ENCODE measurements at regions not wholly inside any gene's neighbourhood (a gene's known extent, or its start where the extent isn't known, plus 50 kb on each side); places are given as distances from the start of the nearest gene placed in this dataset.

DNA sequence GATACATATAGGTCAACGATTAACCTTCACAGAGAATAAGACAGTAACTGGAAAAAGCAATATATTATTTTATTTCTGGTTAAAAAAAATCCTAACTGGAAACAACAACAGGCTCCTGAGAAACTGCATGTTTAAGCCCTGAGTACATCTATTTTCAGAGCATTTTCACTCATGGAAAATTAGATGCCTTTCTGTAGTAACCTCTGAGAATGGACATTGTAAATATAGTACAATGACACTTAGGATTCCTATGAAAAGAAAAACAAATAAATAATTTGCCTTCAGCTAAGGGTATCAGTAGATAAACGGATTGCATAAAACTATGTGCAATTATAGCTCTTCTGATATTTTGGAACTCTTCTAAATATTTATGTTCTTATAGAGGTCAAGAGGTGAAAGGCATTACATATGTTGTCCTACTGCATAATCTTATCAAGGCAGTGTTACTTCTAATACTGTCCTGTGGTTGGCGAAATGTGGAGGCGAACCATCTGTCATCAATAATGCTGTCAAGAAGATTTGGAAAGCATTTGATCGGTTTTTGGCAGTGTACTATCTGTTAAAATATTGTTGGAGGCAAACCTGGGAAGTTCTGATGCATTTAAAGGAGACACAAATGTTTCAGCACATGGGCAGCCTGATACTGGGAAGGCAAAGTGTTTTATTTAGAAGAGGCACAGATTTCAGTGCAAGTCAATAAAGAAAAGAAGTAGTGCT lies 381.8 kb downstream of the BTG1 start:
- Histone ChIP-seq H3K4me2 (ENCODE audit: low read depth, low read length) (no peak overlapping the region), H3K9me2 (replicated peaks; ENCODE audit: insufficient read depth, low read length) (no peaks in the 10 kb centered on the region), H3K27me3 (replicated peaks; ENCODE audit: insufficient read depth, low read length) (no peaks in the 10 kb centered on the region), H3K4me3 (ENCODE audit: low read length) (no peak overlapping the region), H4K20me1 (ENCODE audit: insufficient read depth, low read length) (no peaks in the 10 kb centered on the region), H3K4me1 (ENCODE audit: low read length) (no peaks in the 10 kb centered on the region), H3K9ac (ENCODE audit: low read length) (no peak overlapping the region), H3K79me2 (ENCODE audit: low read length) (no peaks in the 10 kb centered on the region), H3F3A (ENCODE audit: insufficient read depth, low read length) (no peaks in the 10 kb centered on the region), H3K9me3 (replicated peaks; ENCODE audit: insufficient read depth, low read length) (no peaks in the 10 kb centered on the region), H3K36me3 (replicated peaks; ENCODE audit: insufficient read depth, low read length) (no peaks in the 10 kb centered on the region), H2AFZ (ENCODE audit: low read length) (no peak overlapping the region), H3K27ac (ENCODE audit: low read length) (no peak overlapping the region)
- no peak for TF ChIP-seq EZH2phosphoT487 (IDR thresholded peaks at IDR 0.05; ENCODE audit: low read length)
- no peak for TF ChIP-seq EZH2 (optimal IDR thresholded peaks at IDR 0.05; ENCODE audit: low read depth, low read length)
- TF ChIP-seq, protein P1, sequence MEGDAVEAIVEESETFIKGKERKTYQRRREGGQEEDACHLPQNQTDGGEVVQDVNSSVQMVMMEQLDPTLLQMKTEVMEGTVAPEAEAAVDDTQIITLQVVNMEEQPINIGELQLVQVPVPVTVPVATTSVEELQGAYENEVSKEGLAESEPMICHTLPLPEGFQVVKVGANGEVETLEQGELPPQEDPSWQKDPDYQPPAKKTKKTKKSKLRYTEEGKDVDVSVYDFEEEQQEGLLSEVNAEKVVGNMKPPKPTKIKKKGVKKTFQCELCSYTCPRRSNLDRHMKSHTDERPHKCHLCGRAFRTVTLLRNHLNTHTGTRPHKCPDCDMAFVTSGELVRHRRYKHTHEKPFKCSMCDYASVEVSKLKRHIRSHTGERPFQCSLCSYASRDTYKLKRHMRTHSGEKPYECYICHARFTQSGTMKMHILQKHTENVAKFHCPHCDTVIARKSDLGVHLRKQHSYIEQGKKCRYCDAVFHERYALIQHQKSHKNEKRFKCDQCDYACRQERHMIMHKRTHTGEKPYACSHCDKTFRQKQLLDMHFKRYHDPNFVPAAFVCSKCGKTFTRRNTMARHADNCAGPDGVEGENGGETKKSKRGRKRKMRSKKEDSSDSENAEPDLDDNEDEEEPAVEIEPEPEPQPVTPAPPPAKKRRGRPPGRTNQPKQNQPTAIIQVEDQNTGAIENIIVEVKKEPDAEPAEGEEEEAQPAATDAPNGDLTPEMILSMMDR (IDR thresholded peaks at IDR 0.05; ENCODE audit: low read length), result no peak
- no peak for DNase-seq

DNA sequence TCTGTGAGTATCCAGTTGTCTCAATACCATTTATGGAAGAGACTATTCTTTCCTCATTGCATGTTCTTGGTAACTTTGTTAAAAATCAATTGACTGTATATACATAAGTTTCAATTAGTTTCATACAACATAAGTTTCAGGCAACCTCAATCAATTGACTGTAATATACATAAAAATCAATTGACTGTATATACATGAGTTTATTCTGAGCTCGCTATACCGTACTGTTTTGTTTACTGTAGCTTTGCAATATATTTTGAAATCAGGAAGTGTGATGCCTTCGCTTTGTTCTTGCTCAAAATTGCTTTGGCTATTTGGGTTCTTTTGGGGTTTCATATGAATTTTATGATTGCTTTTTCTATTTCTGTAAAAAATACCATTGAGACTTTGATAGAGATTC lies 392.0 kb downstream of the BTG1 start:
- H3K27me3 ChIP-seq (replicated peaks; ENCODE audit: insufficient read depth, low read length), result no peaks in the 10 kb centered on the region

DNA sequence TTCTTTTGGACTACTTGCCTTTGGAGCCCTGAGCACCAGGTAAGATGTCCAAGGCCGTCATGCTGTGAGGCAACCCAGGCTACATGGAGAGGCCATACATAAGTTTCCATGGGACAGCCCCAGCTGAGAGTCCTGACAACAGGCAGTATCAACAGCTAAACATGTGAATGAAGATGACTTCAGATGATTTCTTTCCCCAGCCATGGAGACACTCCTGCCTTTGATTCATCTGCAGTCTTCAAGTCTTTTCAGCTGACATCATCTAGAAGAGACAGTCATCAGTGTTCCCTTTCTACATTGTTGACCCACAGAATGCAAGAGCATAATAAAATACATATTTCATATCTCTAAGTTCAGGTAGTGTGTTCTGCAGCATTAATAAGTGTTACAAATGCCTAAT lies 398.7 kb downstream of the BTG1 start:
- DNase-seq, result no peak
- H3K36me3 ChIP-seq (replicated peaks; ENCODE audit: insufficient read depth, low read length), result no peaks in the 10 kb centered on the region
- TF ChIP-seq EZH2 (optimal IDR thresholded peaks at IDR 0.05; ENCODE audit: low read depth, low read length) (no peak), EZH2phosphoT487 (IDR thresholded peaks at IDR 0.05; ENCODE audit: low read length) (no peak)
- TF ChIP-seq, protein P1 (IDR thresholded peaks at IDR 0.05; ENCODE audit: low read length), result no peak
- H3K4me1 ChIP-seq (ENCODE audit: low read length), result no peaks in the 10 kb centered on the region
- H3K9me2 ChIP-seq (replicated peaks; ENCODE audit: insufficient read depth, low read length), result no peaks in the 10 kb centered on the region; the same call in 1 of the 2 replicates
- H3K27ac ChIP-seq (ENCODE audit: low read length), result no peak overlapping the region
- no peaks in the 10 kb centered on the region for H3F3A ChIP-seq (ENCODE audit: insufficient read depth, low read length)
- no peaks in the 10 kb centered on the region for H3K27me3 ChIP-seq (replicated peaks; ENCODE audit: insufficient read depth, low read length)
- H2AFZ ChIP-seq (ENCODE audit: low read length), result no peak overlapping the region
- H3K9me3 ChIP-seq (replicated peaks; ENCODE audit: insufficient read depth, low read length), result no peaks in the 10 kb centered on the region
- H3K4me3 ChIP-seq (ENCODE audit: low read length), result no peak overlapping the region
- no peak overlapping the region for H3K4me2 ChIP-seq (ENCODE audit: low read depth, low read length)
- H3K79me2 ChIP-seq (ENCODE audit: low read length), result no peaks in the 10 kb centered on the region
- no peak overlapping the region for H3K9ac ChIP-seq (ENCODE audit: low read length)
- no peaks in the 10 kb centered on the region for H4K20me1 ChIP-seq (ENCODE audit: insufficient read depth, low read length)

More for the DNA sequence above, 392.0 kb downstream of the BTG1 start:
- Histone ChIP-seq H3K9me2 (replicated peaks; ENCODE audit: insufficient read depth, low read length) (no peaks in the 10 kb centered on the region), H3K27ac (ENCODE audit: low read length) (no peak overlapping the region), H3K4me1 (ENCODE audit: low read length) (no peaks in the 10 kb centered on the region), H3K9me3 (replicated peaks; ENCODE audit: insufficient read depth, low read length) (no peaks in the 10 kb centered on the region), H3K79me2 (ENCODE audit: low read length) (no peaks in the 10 kb centered on the region), H2AFZ (ENCODE audit: low read length) (no peak overlapping the region), H3K36me3 (replicated peaks; ENCODE audit: insufficient read depth, low read length) (no peaks in the 10 kb centered on the region), H3K9ac (ENCODE audit: low read length) (no peak overlapping the region), H3F3A (ENCODE audit: insufficient read depth, low read length) (no peaks in the 10 kb centered on the region), H3K4me3 (ENCODE audit: low read length) (no peak overlapping the region), H4K20me1 (ENCODE audit: insufficient read depth, low read length) (no peaks in the 10 kb centered on the region), H3K4me2 (ENCODE audit: low read depth, low read length) (no peak overlapping the region)
- no peak for DNase-seq
- TF ChIP-seq EZH2 (optimal IDR thresholded peaks at IDR 0.05; ENCODE audit: low read depth, low read length) (no peak), EZH2phosphoT487 (IDR thresholded peaks at IDR 0.05; ENCODE audit: low read length) (no peak)
- TF ChIP-seq, protein P1 (IDR thresholded peaks at IDR 0.05; ENCODE audit: low read length), result no peak
